Adrenal gland (tissue), 5 donors: ENCODE measurements at regions not wholly inside any gene's neighbourhood (a gene's known extent, or its start where the extent isn't known, plus 50 kb on each side); places are given as distances from the start of the nearest gene placed in this dataset.

Experiments used
- CTCF ChIP-seq, 6 experiments: fragments of 450-650 bp in 4 of 6; fragments of 200-600 bp in 2 of 6; sonication (generic) in 1 of 6; IDR thresholded peaks; 1 replicate in 5 of 6; 2 replicates in 1 of 6; pipeline versions ENCODE4 v1.5.1 to v1.8.0; 2016 to 2021; ENCODE audit warnings: antibody characterized with exemption in 6 of 6, mild to moderate bottlenecking in 2 of 6, moderate library complexity in 1 of 6
- POLR2A ChIP-seq, 2 donors: fragments of 450-650 bp; IDR thresholded peaks; one replicate each; pipeline ENCODE4 v1.6.1; 2017; ENCODE audit warnings: antibody characterized with exemption in 2 of 2, mild to moderate bottlenecking in 2 of 2, moderate library complexity in 1 of 2
- donor health status: DM: no; HTN: no; CAD: no.

- no peak for TF ChIP-seq CTCF (IDR thresholded peaks at IDR 0.05)
- no peak for TF ChIP-seq POLR2A (IDR thresholded peaks at IDR 0.05)
These were observed 95.7 kb downstream of the BUB3 start for GRCh38 chr10:123249894-123250293.
